SK-N-SH treated with all-trans-retinoic acid at 6 μM for 48 hours (cell line): ENCODE measurements at regions not wholly inside any gene's neighbourhood (a gene's known extent, or its start where the extent isn't known, plus 50 kb on each side); places are given as distances from the start of the nearest gene placed in this dataset.

Source experiments
- ARNTL ChIP-seq: fragments of 450-650 bp; formaldehyde crosslinking; IDR thresholded peaks from 2 replicates; pipeline ENCODE4 v1.5.0; 2020; ENCODE audit warnings: low read depth, mild to moderate bottlenecking, moderate library complexity, borderline replicate concordance
- BACH2 ChIP-seq: fragments of 250-450 bp; sonication (Bioruptor Pico); IDR thresholded peaks from 2 replicates; pipeline ENCODE4 v1.9.0; 2021; ENCODE audit warnings: mild to moderate bottlenecking, borderline replicate concordance
- CREB5 ChIP-seq: fragments of 250-450 bp; sonication (Bioruptor Pico); IDR thresholded peaks from 2 replicates; pipeline ENCODE4 v1.5.1; 2020; ENCODE audit warnings: low read depth, mild to moderate bottlenecking, moderate library complexity
- CSRNP3 ChIP-seq: fragments of 250-450 bp; sonication (Bioruptor Pico); IDR thresholded peaks from 2 replicates; pipeline ENCODE4 v1.5.1; 2021; ENCODE audit warnings: mild to moderate bottlenecking, moderate library complexity
- OSR1 ChIP-seq: fragments of 250-450 bp; sonication (Bioruptor Pico); IDR thresholded peaks from 2 replicates; pipeline ENCODE4 v1.8.0; 2022; ENCODE audit warnings: moderate library complexity, mild to moderate bottlenecking, inconsistent platforms
- PATZ1 ChIP-seq: fragments of 250-450 bp; sonication (Bioruptor Pico); IDR thresholded peaks from 2 replicates; pipeline ENCODE4 v1.8.0; 2020; ENCODE audit warnings: mild to moderate bottlenecking, moderate library complexity, borderline replicate concordance
- RARB ChIP-seq: fragments of 250-450 bp; sonication (Bioruptor Pico); IDR thresholded peaks from 2 replicates; pipeline ENCODE4 v1.8.0; 2021; ENCODE audit warnings: mild to moderate bottlenecking, moderate library complexity
- TCF4 ChIP-seq: fragments of 250-450 bp; sonication (Bioruptor Pico); IDR thresholded peaks from 2 replicates; pipeline ENCODE4 v1.8.0; 2021; ENCODE audit warnings: mild to moderate bottlenecking, moderate library complexity, borderline replicate concordance
- TOX ChIP-seq: fragments of 250-450 bp; sonication (Bioruptor Pico); IDR thresholded peaks from 2 replicates; pipeline ENCODE4 v1.8.0; 2021; ENCODE audit warnings: mild to moderate bottlenecking, moderate library complexity, borderline replicate concordance
- ZC3H10 ChIP-seq: fragments of 250-450 bp; sonication (Bioruptor Pico); IDR thresholded peaks from 2 replicates; pipeline ENCODE4 v1.5.1; 2021; ENCODE audit warnings: mild to moderate bottlenecking, moderate library complexity
- ZFP3 ChIP-seq: fragments of 250-450 bp; sonication (Bioruptor Pico); IDR thresholded peaks from 2 replicates; pipeline ENCODE4 v1.5.0; 2020; ENCODE audit warnings: mild to moderate bottlenecking, moderate library complexity
- ZFP30 ChIP-seq: fragments of 450-650 bp; formaldehyde crosslinking; IDR thresholded peaks from 2 replicates; pipeline ENCODE4 v1.5.0; 2022; ENCODE audit warnings: mild to moderate bottlenecking, moderate library complexity
- ZNF565 ChIP-seq: fragments of 450-650 bp; formaldehyde crosslinking; conservative IDR thresholded peaks from 2 replicates; pipeline ENCODE4 v1.5.0; 2020; ENCODE audit warnings: low read depth, mild to moderate bottlenecking, moderate library complexity

GRCh38 chr10:120689777-120690529 is 161.2 kb upstream of the WDR11 start:
- TF ChIP-seq TOX (no peak), ARNTL (CRISPR knock-in tag) (no peak), TCF4 (CRISPR knock-in tag) (no peak), ZFP3 (CRISPR knock-in tag) (no peak), CSRNP3 (CRISPR knock-in tag) (no peak), PATZ1 (CRISPR knock-in tag) (no peak), ZFP30 (CRISPR knock-in tag) (no peak), CREB5 (CRISPR knock-in tag) (no peak), BACH2 (CRISPR knock-in tag) (no peak), ZC3H10 (CRISPR knock-in tag) (no peak), OSR1 (CRISPR knock-in tag) (no peak), RARB (CRISPR knock-in tag) (no peak), ZNF565 (CRISPR knock-in tag) (no peak)
